Activated CD8-positive, alpha-beta memory T cell treated with anti-CD3 and anti-CD28 coated beads for 1 hour (primary cell): ENCODE measurements at regions not wholly inside any gene's neighbourhood (a gene's known extent, or its start where the extent isn't known, plus 50 kb on each side); places are given as distances from the start of the nearest gene placed in this dataset.
A peak's percentile ranks its signal among the peaks of the same experiment; 100 is the strongest.
"Not testable (repeated sequence)": the region's sequence is repeated elsewhere in the genome, so short reads cannot be mapped to it uniquely, and the experiment has no call there.

Source experiments
- DNase-seq, 2 donors: peaks; one replicate each; pipeline ENCODE4 v3.0.0-alpha.2; 2020; ENCODE audit warnings: low read depth in 1 of 2; ENCODE audit errors: extremely low read depth in 1 of 2

DNA sequence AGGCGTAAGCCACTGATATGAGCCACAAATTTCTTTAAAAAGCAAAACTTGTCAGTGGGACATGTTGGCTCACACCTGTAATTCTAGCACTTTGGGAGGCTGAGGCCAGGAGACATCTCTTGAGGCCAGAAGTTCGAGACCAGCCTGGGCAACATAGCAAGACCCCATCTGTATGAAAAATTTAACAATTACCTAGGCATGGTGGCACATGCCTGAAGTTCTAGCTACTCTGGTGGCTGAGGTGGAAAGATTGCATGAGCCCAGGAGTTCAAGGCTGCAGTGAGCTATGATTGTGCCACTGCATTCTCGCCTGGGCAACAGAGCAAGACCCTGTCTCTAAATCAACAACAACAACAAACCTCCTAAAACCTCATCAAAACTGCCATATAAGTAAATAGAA, 147.6 kb upstream of the BARHL2 start:
- no peak for DNase-seq

- DNase-seq: no peak
Measured at GRCh38 chr1:90862782-90863181, 145.7 kb upstream of the BARHL2 start.

DNA sequence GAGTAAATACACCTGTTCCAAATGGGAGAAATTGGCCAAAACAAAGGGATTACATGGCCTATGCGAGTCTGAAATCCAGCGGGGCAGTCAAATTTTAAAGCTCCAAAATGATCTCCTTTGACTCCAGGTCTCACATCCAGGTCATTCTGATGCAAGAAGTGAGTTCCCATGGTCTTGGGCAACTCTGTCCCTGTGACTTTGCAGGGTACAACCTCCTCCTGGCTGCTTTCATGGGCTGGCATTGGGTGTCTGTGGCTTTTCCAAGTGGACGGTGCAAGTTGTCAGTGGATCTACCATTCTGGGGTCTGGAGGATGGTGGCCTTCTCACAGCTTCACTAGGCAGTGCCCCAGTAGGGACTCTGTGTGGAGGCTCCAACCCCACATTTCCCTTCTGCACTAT, 144.3 kb upstream of the BARHL2 start:
- not testable (repeated sequence) for DNase-seq

GRCh38 chr1:90856463-90857007, 139.4 kb upstream of the BARHL2 start:
- DNase-seq: no peak

DNA sequence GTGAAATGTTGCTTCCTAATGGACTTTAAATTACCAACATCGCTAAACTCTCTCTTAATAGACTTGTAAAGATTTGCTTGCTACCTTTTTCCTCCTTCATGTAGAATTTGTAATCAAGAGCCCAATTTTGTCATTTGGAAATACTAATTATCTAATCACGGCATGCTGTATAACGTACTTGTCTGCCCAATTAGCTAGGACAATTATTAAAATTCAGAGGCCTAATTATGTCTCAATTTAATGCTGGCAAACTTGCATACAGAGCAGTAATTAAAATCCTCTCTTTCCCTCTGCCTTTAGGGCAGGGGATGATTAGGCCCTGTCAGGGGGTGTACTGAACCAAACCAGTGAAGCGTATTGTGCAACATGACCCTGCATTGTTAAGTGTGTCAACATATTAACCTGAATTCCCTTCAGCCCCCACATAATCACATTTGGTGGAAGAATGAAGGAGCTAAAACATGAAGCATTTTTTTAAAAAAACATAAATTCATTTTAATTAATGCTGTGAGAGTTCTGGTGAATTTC, 137.4 kb upstream of the BARHL2 start:
- no peak for DNase-seq

DNA sequence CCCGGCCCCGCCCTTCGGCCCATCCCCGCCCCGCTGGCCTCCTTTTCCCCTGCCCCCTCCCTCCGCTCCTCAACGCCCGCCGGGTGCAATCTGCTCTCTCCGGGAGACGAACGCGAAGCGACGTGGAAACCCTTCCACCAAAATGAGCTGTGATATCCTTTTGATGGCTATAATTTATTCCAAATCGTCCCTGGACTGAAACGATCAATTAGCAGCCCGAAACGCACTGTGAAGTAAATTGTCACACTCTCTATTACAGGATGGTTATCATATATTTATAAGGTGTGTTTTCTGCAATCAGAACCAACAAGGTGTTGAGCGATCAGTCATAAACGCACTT, 134.6 kb upstream of the BARHL2 start:
- DNase-seq: no peak

DNA sequence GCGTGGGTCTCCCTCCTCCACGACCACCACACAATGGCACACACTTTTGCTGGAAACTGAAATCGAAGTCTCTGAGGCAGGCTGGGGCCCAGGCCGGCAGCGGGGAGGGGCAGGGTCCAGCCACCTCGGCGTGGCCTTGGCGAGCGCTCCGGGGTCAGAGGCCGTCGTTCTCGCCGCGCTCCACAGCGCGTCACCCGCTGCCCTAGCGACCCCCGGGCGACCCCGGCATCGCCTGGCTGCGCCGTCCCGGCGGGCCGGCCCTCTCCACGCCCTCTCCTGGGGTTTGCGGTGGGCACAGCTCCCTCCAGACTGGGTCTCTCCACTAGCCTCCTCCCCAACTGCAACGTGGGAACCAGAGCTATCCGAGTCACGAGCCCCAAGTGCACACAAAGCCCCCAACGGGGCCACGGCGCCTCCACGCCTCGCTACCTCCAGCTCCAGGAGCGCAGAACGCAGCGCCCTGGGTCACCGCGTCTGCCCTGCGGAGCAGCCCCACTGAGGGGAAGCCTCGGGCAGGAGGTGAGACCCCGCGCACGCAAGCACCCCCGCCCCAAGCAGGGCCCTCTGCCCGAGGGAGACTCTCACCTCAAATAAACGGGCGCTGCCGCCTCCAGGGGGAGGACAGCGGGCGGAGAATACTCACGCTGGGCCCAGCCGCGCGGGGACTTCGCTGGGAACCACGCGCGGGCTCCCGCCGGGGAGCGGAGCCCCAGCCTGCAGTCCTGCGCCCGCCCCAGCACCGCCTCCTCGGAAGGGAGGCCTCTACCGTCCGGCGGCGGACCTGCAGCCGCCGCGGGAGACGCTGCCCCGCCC, 134.0 kb upstream of the BARHL2 start:
- DNase-seq: peak; percentile 27 to 61

DNA sequence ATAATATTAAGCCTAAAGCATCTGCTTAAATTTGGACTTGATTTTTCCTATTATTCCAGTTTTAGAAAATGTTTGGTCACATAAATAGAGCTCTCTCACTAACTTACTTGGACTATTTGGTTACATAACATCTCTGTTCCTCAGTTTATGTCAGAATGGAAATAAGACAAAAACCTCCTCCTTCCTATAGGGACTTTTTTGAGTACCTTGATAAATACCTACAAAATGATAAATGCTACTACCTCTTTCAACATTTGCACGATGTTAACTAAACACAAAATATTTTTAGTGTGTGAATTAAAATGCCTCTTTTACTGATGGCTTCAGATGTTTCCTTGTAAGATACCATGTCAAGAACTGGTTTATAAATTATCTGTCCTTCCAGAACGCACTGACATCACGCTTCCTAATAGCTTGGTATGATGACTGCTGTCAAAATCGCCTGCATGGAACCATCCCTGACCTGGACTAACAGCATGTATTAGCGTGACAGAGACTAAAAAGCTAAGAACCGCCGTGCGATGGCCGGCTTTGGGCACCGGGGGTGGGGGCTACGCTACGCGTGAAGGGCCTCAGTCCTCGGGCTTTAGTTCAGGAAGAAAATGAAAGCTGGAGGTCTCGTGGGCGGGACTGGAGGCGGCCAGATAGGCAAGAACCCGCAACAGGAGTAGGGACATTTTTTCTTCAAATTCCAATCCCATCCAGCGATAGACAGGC, 133.2 kb upstream of the BARHL2 start:
- no peak for DNase-seq

DNA sequence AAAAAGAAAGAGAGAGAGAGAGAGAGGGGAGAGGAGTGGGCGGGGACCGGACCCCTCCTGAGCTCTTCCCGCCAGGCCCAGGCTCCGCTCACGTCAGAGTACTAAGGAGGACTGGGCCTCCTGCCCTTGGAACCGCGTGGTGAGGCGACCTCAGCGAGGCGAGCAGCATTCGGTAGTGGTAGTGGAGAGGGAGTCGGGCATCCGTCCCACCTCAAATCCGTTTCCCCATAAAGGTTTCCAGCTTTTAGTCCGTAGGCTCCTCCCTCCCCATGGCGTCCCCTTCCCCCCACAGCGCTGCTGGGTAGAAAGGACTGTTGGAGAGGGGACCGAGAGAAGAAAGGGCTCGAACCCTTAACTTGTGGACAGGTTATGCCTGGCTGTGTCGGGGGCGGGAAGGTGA, 124.4 kb upstream of the BARHL2 start:
- DNase-seq: no peak

DNA sequence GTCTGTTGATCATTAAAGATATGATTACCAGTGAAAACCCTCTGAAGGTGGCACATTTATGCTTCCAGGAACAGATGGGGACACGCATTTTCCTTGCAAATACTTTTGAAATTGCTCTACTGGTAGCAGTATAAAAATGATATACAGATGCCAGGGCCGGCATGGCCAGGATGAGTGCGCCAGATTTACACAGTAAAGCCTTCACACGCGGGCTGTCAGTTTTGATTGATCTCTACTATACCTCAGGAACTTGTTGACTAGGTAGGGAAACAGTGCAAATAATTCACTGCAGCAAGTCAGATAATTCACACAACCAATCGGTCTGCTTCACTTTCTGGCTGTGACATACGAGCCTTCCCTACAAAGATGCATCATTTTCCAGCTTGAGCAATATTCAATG, 123.2 kb upstream of the BARHL2 start:
- no peak for DNase-seq

GRCh38 chr1:90839323-90839722, 122.2 kb upstream of the BARHL2 start:
- DNase-seq: no peak

GRCh38 chr1:90838720-90839119, 121.6 kb upstream of the BARHL2 start:
- DNase-seq: no peak

GRCh38 chr1:90837420-90837819, 120.3 kb upstream of the BARHL2 start:
- no peak for DNase-seq

- DNase-seq: no peak
Measured at GRCh38 chr1:90836345-90836679, 119.2 kb upstream of the BARHL2 start.

DNA sequence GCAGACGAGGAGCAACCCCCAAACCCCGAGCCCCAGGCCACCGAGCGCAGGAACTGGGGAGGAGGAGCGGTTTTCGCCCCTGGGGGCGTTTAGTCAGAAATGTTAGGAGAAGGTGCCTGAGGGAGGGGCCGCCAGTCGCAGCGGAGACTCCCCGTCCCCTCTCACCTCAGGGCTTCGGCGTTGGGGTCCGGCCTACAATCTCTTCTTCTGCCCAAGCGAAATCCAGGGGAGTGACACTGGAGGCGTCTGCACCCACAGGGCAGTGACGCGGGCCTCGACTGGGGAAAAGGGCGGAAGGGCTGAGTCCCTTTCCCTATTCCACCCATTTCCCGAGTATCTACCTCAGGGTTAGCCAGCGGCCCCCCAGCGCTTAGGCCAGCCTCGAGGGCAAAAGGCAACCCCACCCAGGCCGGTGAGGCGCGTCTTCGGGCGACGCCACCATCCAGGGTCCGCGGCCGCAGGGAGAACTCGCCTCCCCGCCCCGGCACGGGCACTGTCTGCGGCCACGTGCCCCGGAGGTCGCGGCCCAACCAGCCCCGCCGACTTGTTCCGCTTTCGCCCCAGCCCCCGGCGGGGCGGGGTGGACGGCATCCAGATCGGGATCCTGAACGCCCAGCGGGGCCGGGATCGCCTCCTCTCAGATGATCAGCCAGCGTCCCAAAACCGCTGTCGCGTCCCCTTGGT, 118.7 kb upstream of the BARHL2 start:
- no peak for DNase-seq

DNA sequence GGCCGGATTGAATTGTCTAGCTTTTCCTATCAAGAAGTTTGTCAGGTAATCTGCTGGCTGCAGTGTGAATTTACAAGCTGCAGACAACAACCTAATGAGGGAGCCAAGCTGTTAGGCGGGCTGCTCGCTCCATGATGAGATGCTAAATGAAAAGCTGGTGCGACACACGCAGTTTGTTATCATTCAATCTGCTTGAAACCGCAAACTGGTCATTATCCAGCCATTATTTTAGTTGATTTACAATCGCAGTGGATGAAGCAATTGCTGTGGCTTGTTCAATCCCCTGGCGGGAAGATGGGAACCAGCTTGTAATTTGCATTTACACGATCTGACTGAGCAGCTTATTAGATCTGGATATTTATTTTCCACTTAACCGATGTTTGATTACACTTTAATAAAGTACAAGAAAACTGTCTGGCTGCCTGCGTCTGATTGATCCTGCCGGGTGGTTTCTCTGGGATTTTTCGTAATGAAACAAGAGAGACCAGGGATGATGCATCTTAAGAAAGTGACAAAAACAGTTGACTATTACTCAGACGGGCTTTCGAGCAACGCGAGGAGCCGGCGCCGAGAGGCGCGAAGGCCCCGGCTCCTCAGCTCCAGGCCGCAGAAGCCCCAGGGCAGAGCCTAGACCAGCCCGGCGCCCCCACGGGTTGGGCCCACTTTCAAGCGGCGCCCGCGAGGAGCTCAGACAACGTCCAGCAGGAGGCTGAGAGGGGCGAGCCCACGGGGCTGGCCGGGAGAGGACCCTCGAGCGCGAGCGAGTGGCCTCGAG, 118.0 kb upstream of the BARHL2 start:
- DNase-seq: no peak

DNA sequence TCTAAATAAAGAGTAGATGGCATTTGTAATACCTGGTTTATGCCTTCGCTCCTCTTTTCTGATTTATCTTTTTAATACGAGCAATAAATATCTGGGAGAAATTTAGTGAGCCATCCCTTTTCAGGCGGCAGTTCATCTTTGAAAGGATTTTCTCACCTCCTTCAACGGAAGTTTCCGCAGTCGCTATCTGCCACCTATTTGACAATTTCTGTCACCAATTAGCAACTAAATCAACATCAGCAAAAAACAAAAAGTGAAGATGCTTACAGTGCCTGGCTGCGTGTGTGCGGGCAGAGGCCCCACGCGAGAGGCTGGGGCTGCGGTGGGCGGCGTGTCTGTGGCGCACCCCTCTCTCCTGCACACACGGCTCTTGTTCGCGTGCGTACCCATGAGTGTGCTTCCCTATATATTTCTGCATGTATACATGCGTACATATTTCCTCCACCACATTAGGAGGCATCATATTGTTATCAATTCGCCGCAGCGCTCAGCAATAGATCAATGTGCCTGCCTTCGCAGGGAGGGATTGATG, 117.3 kb upstream of the BARHL2 start:
- DNase-seq: no peak

DNA sequence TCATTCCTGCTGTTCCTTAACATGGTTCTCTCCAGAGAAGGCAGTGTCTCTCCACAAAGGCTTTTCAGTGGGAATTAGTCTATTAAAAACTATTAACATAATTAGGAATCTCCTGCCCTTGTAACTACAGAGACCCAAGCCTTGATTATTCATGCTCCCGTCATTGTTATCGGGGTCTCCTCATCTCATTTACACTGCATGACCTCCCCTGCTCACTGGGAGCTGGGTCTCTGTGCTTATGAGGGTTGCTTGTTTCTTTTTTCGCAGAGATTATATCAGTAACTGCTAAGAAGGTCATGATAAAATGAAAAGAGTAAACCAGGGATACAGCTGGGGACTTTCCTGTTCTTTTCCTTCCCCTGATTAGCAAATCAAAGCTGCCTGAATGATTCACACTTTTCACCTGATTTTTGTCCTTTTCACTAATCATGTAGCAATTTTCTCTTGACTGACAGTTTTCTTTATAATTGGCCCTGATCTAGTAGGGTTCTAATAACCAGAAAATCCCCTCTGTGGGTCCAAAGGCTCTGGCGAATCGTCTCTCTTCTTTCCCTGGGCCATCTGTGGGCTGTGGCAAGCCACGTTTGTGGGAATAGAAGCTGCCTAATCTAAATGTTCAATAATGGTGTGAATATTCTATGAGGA, 116.5 kb upstream of the BARHL2 start:
- DNase-seq: no peak

- DNase-seq: no peak
Measured at GRCh38 chr1:90831910-90832309, 114.8 kb upstream of the BARHL2 start.

GRCh38 chr1:90826834-90827233, 109.7 kb upstream of the BARHL2 start:
- no peak for DNase-seq
